Left cardiac atrium (tissue), 4 donors: ENCODE measurements at regions not wholly inside any gene's neighbourhood (a gene's known extent, or its start where the extent isn't known, plus 50 kb on each side); places are given as distances from the start of the nearest gene placed in this dataset.

ENCODE experiments used
- ATAC-seq, 2 donors: fragments of 200-7000 bp; cut with Tn5 transposase; one replicate each; pipeline ENCODE4 v1.9.1; 2020; ENCODE audit warnings: mild to moderate bottlenecking in 2 of 2, moderate library complexity in 2 of 2
- DNase-seq: peaks from one replicate; pipeline ENCODE4 v3.0.0-alpha.2; 2020
- intact Hi-C, 2 donors: fragments of 100-400 bp; cut with DNase I; formaldehyde crosslinking; loops; one replicate each; pipeline versions ENCODE4 v1.14.1 to v1.15.1; 2022 to 2023
- donor health status: DM: no; HTN: yes; CAD: no.
- donor health status: DM: no; HTN: yes; CAD: no; lungs with severe emphysema.
- donor health status: DM: yes; HTN: yes; CAD: no.
- donor health status: Dilated cardiomyopathy.

- no peak for DNase-seq
- intact Hi-C loops = no loop called here
- ATAC-seq = no peak
These were observed 322.6 kb upstream of the PCDH20 start for GRCh38 chr13:61738236-61738750.

GRCh38 chr13:61734683-61735082 lies 319.0 kb upstream of the PCDH20 start:
- ATAC-seq = no peak
- intact Hi-C loops = no loop called here
- no peak for DNase-seq

- DNase-seq = no peak
- intact Hi-C loops = no loop called here
- peak; percentile 55 to 59 for ATAC-seq
These were observed 312.8 kb upstream of the PCDH20 start for GRCh38 chr13:61728471-61728870.

GRCh38 chr13:61727767-61728166 lies 312.1 kb upstream of the PCDH20 start:
- no peak for DNase-seq
- intact Hi-C loops = no loop called here
- ATAC-seq = no peak

- DNase-seq (no peak), ATAC-seq (no peak)
- intact Hi-C loops = no loop called here
These were observed 310.2 kb upstream of the PCDH20 start for GRCh38 chr13:61725806-61726205.

GRCh38 chr13:61722119-61722518 lies 306.5 kb upstream of the PCDH20 start:
- intact Hi-C loops = no loop called here
- DNase-seq = no peak
- no peak for ATAC-seq

GRCh38 chr13:61712621-61713020 lies 297.0 kb upstream of the PCDH20 start:
- no peak for DNase-seq
- intact Hi-C loops = no loop called here
- no peak for ATAC-seq

- ATAC-seq = no peak
- intact Hi-C loops = no loop called here
- no peak for DNase-seq
These were observed 293.6 kb upstream of the PCDH20 start for GRCh38 chr13:61709258-61709657.

GRCh38 chr13:61706899-61707298 lies 291.2 kb upstream of the PCDH20 start:
- DNase-seq (no peak), ATAC-seq (no peak)
- intact Hi-C loops = no loop called here

- ATAC-seq = no peak
- DNase-seq = no peak
- intact Hi-C loops = no loop called here
These were observed 285.0 kb upstream of the PCDH20 start for GRCh38 chr13:61700620-61701019.

- ATAC-seq (no peak), DNase-seq (no peak)
- intact Hi-C loops = no loop called here
These were observed 284.5 kb upstream of the PCDH20 start for GRCh38 chr13:61700181-61700580.

GRCh38 chr13:61696676-61697075 lies 281.0 kb upstream of the PCDH20 start:
- no peak for DNase-seq
- no peak for ATAC-seq
- intact Hi-C loops = no loop called here

- ATAC-seq (no peak), DNase-seq (no peak)
- intact Hi-C loops = no loop called here
These were observed 279.5 kb upstream of the PCDH20 start for GRCh38 chr13:61695147-61695546.

- DNase-seq (no peak), ATAC-seq (no peak)
- intact Hi-C loops = no loop called here
These were observed 277.0 kb upstream of the PCDH20 start for GRCh38 chr13:61692691-61693090.

GRCh38 chr13:61685682-61686012 lies 270.0 kb upstream of the PCDH20 start:
- DNase-seq (no peak), ATAC-seq (no peak)
- intact Hi-C loops = no loop called here

GRCh38 chr13:61684976-61685681 lies 269.5 kb upstream of the PCDH20 start:
- no peak for ATAC-seq
- intact Hi-C loops = no loop called here
- DNase-seq = no peak

- intact Hi-C loops = no loop called here
- DNase-seq (no peak), ATAC-seq (no peak)
These were observed 257.1 kb upstream of the PCDH20 start for GRCh38 chr13:61672756-61673155.

- DNase-seq (no peak), ATAC-seq (no peak)
- intact Hi-C loops = no loop called here
These were observed 254.9 kb upstream of the PCDH20 start for GRCh38 chr13:61670384-61671161.

GRCh38 chr13:61664801-61665705 lies 249.4 kb upstream of the PCDH20 start:
- DNase-seq (no peak), ATAC-seq (peak; percentile 19 to 75)
- intact Hi-C loops = no loop called here

GRCh38 chr13:61654481-61654880 lies 238.8 kb upstream of the PCDH20 start:
- no peak for DNase-seq
- no peak for ATAC-seq
- intact Hi-C loops = no loop called here
